Ovary (tissue), 7 donors: ENCODE measurements at regions not wholly inside any gene's neighbourhood (a gene's known extent, or its start where the extent isn't known, plus 50 kb on each side); places are given as distances from the start of the nearest gene placed in this dataset.

Experiments
- DNase-seq, 5 donors: peaks; one replicate each; pipeline ENCODE4 v3.0.0-alpha.2; 2019 to 2020
- H3K27ac ChIP-seq, 2 donors: fragments of 200-600 bp; one replicate each; pipeline versions ENCODE4 v1.5.1 to v1.8.0; 2019 to 2022
- H3K27me3 ChIP-seq: fragments of 200-600 bp; one replicate; pipeline ENCODE4 v1.8.0; 2022
- H3K36me3 ChIP-seq: fragments of 200-600 bp; sonication (generic); one replicate; pipeline ENCODE4 v1.5.1; 2019
- H3K4me1 ChIP-seq: one replicate; pipeline ENCODE4 v1.8.1; 2013; ENCODE audit warnings: mild to moderate bottlenecking, moderate library complexity; ENCODE audit not compliant: insufficient read depth
- H3K4me3 ChIP-seq: fragments of 200-600 bp; sonication (generic); one replicate; pipeline ENCODE4 v1.5.1; 2017
- H3K9me3 ChIP-seq, 2 donors: fragments of 200-600 bp in 1 of 2; sonication (generic) in 1 of 2; one replicate each; pipeline versions ENCODE4 v1.5.1 to v1.8.1; 2013 to 2019; ENCODE audit warnings: mild to moderate bottlenecking in 1 of 2, moderate library complexity in 1 of 2
- CTCF ChIP-seq, 3 donors: fragments of 450-650 bp in 2 of 3; fragments of 200-600 bp in 1 of 3; IDR thresholded peaks; one replicate each; pipeline versions ENCODE4 v1.5.1 to v1.8.0; 2016 to 2022; ENCODE audit warnings: antibody characterized with exemption in 3 of 3, mild to moderate bottlenecking in 1 of 3
- EP300 ChIP-seq: sonication (generic); formaldehyde crosslinking; IDR thresholded peaks from one replicate; pipeline ENCODE4 v1.6.1; 2017; ENCODE audit warnings: antibody characterized with exemption
- POLR2A ChIP-seq: fragments of 450-650 bp; IDR thresholded peaks from one replicate; pipeline ENCODE4 v1.6.1; 2017; ENCODE audit warnings: antibody characterized with exemption, mild to moderate bottlenecking, moderate library complexity
- WGBS, 3 donors: extraction: QIAGEN DNeasy Blood & Tissue Kit in 1 of 3; methylation state at CpG; one replicate each; pipeline versions ENCODE4 v1.1.5 to v1.1.7; 2013 to 2017; 5-methylcytosine and 5-hydroxymethylcytosine counted together
- intact Hi-C, 4 donors: fragments of 100-400 bp; cut with DNase I; formaldehyde crosslinking; loops; one replicate each; pipeline versions ENCODE4 v1.11.0 to v1.15.1; 2022 to 2023
- donor health status: DM: no; HTN: no; CAD: no; lungs with moderate emphysema.
- donor health status: DM: no; HTN: no; CAD: no.
- donor health status: Bipolar disorder and iron deficiency.
- donor health status: DM: no; HTN: no; CAD: no.
- donor health status: DM: yes; HTN: yes; CAD: no.

- 58 to 66% (median 65%) methylated on average over 1 of the region's 1 CpG for WGBS, 3 donors
- TF ChIP-seq POLR2A (no peak), CTCF (IDR thresholded peaks at IDR 0.05) (no peak), EP300 (no peak)
- no peaks in the 10 kb centered on the region for H3K9me3 ChIP-seq
- no peaks in the 10 kb centered on the region for H3K4me1 ChIP-seq
- no peaks in the 10 kb centered on the region for H3K36me3 ChIP-seq
- no peak overlapping the region for H3K27ac ChIP-seq
- DNase-seq, result no peak
- H3K27me3 ChIP-seq, result no peaks in the 10 kb centered on the region
- intact Hi-C loops, result no loop called here
- no peak overlapping the region for H3K4me3 ChIP-seq
Measured at GRCh38 chr14:62253171-62253570, 491.0 kb downstream of the SNAPC1 start.

GRCh38 chr14:62253911-62254310 is 491.7 kb downstream of the SNAPC1 start:
- no peaks in the 10 kb centered on the region for H3K27me3 ChIP-seq
- H3K4me3 ChIP-seq, result no peak overlapping the region
- intact Hi-C loops, result no loop called here
- no peak for DNase-seq
- H3K36me3 ChIP-seq, result no peaks in the 10 kb centered on the region
- H3K27ac ChIP-seq, result no peak overlapping the region
- TF ChIP-seq POLR2A (no peak), CTCF (IDR thresholded peaks at IDR 0.05) (no peak), EP300 (no peak)
- 79 to 86% (median 85%) methylated on average over 2 of the region's 2 CpGs for WGBS, 3 donors
- no peaks in the 10 kb centered on the region for H3K9me3 ChIP-seq
- no peaks in the 10 kb centered on the region for H3K4me1 ChIP-seq

GRCh38 chr14:62269204-62269603 is 507.0 kb downstream of the SNAPC1 start:
- Histone ChIP-seq H3K36me3 (no peaks in the 10 kb centered on the region), H3K27me3 (no peaks in the 10 kb centered on the region), H3K9me3 (no peaks in the 10 kb centered on the region), H3K27ac (no peak overlapping the region), H3K4me3 (no peak overlapping the region), H3K4me1 (no peaks in the 10 kb centered on the region)
- DNase-seq, result no peak
- WGBS, 3 donors, result 89 to 93% (median 93%) methylated on average over 6 of the region's 6 CpGs
- TF ChIP-seq EP300, result no peak
- intact Hi-C loops, result no loop called here

- no peak overlapping the region for H3K27ac ChIP-seq
- no peak for DNase-seq
- no peaks in the 10 kb centered on the region for H3K4me1 ChIP-seq
- intact Hi-C loops, result no loop called here
- no peak overlapping the region for H3K4me3 ChIP-seq
- H3K36me3 ChIP-seq, result no peaks in the 10 kb centered on the region
- no peaks in the 10 kb centered on the region for H3K9me3 ChIP-seq
- TF ChIP-seq EP300 (no peak), POLR2A (no peak), CTCF (IDR thresholded peaks at IDR 0.05) (no peak)
- 87 to 91% (median 89%) methylated on average over 1 of the region's 1 CpG for WGBS, 3 donors
- no peaks in the 10 kb centered on the region for H3K27me3 ChIP-seq
Measured at GRCh38 chr14:62270236-62270635, 508.0 kb downstream of the SNAPC1 start.

GRCh38 chr14:62280366-62280765 is 518.1 kb downstream of the SNAPC1 start:
- no peak for DNase-seq
- no peaks in the 10 kb centered on the region for H3K9me3 ChIP-seq
- TF ChIP-seq EP300, result no peak
- intact Hi-C loops, result no loop called here
- no peaks in the 10 kb centered on the region for H3K27me3 ChIP-seq
- H3K27ac ChIP-seq, result no peak overlapping the region
- H3K36me3 ChIP-seq, result no peaks in the 10 kb centered on the region
- no peaks in the 10 kb centered on the region for H3K4me1 ChIP-seq
- no peak overlapping the region for H3K4me3 ChIP-seq

GRCh38 chr14:62283837-62284236 is 521.6 kb downstream of the SNAPC1 start:
- no peaks in the 10 kb centered on the region for H3K36me3 ChIP-seq
- no peak overlapping the region for H3K27ac ChIP-seq
- H3K4me3 ChIP-seq, result no peak overlapping the region
- intact Hi-C loops, result no loop called here
- no peaks in the 10 kb centered on the region for H3K9me3 ChIP-seq
- no peak for DNase-seq
- TF ChIP-seq EP300 (no peak), POLR2A (no peak), CTCF (IDR thresholded peaks at IDR 0.05) (no peak)
- no peaks in the 10 kb centered on the region for H3K27me3 ChIP-seq
- 77 to 86% (median 83%) methylated on average over 4 of the region's 4 CpGs for WGBS, 3 donors
- no peaks in the 10 kb centered on the region for H3K4me1 ChIP-seq
